Stomach (tissue), 4 donors: ENCODE measurements at regions not wholly inside any gene's neighbourhood (a gene's known extent, or its start where the extent isn't known, plus 50 kb on each side); places are given as distances from the start of the nearest gene placed in this dataset.

Experiments used
- CTCF ChIP-seq, 7 experiments: fragments of 450-650 bp in 4 of 7; fragments of 200-600 bp in 3 of 7; sonication (generic) in 3 of 7; IDR thresholded peaks; one replicate each; pipeline ENCODE4 v1.5.1; 2016 to 2019; ENCODE audit warnings: antibody characterized with exemption in 7 of 7, control low read depth in 2 of 7, mild to moderate bottlenecking in 1 of 7
- EP300 ChIP-seq: sonication (generic); formaldehyde crosslinking; IDR thresholded peaks from one replicate; pipeline ENCODE4 v1.6.1; 2017; ENCODE audit warnings: antibody characterized with exemption
- POLR2A ChIP-seq, 4 donors: fragments of 450-650 bp; IDR thresholded peaks; one replicate each; pipeline ENCODE4 v1.6.1; 2016; ENCODE audit warnings: antibody characterized with exemption in 4 of 4, control low read depth in 2 of 4, mild to moderate bottlenecking in 1 of 4, moderate library complexity in 1 of 4
- POLR2AphosphoS5 ChIP-seq, 3 donors: sonication (generic); formaldehyde crosslinking; IDR thresholded peaks; one replicate each; pipeline ENCODE4 v1.6.1; 2016; ENCODE audit warnings: antibody characterized with exemption in 3 of 3

- TF ChIP-seq EP300 (no peak), CTCF (IDR thresholded peaks at IDR 0.05) (no peak), POLR2A (IDR thresholded peaks at IDR 0.05) (no peak), POLR2AphosphoS5 (IDR thresholded peaks at IDR 0.05) (no peak)
Measured at GRCh38 chr12:104886418-104887401, 71.4 kb downstream of the SLC41A2 start.
